ENCODE measurements at regions not wholly inside any gene's neighbourhood (a gene's known extent, or its start where the extent isn't known, plus 50 kb on each side); places are given as distances from the start of the nearest gene placed in this dataset.

DNA sequence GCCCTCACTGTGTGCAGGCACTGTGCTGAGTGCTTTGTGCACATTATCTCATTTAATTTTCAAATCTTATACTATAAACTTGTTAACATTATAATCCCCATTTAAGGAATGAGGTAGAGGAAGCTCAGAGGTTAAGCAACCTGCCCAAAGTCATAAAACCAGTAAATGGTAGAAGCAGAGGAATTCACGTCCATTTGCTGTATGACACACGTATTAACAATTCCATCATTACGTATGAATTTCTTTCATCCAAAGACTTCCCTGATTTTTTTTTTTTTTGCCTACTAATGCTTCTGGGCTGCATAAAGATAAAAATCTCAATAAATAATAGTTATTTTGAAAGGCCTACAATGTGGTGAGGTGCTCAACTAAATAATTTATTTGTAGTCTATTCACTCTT lies 64.5 kb upstream of the H2AZ1 start:
- TF ChIP-seq, protein P1, sequence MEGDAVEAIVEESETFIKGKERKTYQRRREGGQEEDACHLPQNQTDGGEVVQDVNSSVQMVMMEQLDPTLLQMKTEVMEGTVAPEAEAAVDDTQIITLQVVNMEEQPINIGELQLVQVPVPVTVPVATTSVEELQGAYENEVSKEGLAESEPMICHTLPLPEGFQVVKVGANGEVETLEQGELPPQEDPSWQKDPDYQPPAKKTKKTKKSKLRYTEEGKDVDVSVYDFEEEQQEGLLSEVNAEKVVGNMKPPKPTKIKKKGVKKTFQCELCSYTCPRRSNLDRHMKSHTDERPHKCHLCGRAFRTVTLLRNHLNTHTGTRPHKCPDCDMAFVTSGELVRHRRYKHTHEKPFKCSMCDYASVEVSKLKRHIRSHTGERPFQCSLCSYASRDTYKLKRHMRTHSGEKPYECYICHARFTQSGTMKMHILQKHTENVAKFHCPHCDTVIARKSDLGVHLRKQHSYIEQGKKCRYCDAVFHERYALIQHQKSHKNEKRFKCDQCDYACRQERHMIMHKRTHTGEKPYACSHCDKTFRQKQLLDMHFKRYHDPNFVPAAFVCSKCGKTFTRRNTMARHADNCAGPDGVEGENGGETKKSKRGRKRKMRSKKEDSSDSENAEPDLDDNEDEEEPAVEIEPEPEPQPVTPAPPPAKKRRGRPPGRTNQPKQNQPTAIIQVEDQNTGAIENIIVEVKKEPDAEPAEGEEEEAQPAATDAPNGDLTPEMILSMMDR (conservative IDR thresholded peaks at IDR 0.05): no peak
- TF ChIP-seq EZH2 (IDR thresholded peaks at IDR 0.05; ENCODE audit: low read depth): no peak
